GM08714 (cell line): ENCODE measurements at regions not wholly inside any gene's neighbourhood (a gene's known extent, or its start where the extent isn't known, plus 50 kb on each side); places are given as distances from the start of the nearest gene placed in this dataset.

Experiments
- H3K4me3 ChIP-seq: fragments of 200-500 bp; sonication (Bioruptor generic); 2 replicates; pipeline ENCODE4 v1.5.1; 2014; ENCODE audit warnings: mild to moderate bottlenecking, low read length, inconsistent platforms
- ZNF274 ChIP-seq: IDR thresholded peaks from 2 replicates; pipeline ENCODE4 v1.6.1; 2012; ENCODE audit warnings: mild to moderate bottlenecking, low read depth, low read length

DNA sequence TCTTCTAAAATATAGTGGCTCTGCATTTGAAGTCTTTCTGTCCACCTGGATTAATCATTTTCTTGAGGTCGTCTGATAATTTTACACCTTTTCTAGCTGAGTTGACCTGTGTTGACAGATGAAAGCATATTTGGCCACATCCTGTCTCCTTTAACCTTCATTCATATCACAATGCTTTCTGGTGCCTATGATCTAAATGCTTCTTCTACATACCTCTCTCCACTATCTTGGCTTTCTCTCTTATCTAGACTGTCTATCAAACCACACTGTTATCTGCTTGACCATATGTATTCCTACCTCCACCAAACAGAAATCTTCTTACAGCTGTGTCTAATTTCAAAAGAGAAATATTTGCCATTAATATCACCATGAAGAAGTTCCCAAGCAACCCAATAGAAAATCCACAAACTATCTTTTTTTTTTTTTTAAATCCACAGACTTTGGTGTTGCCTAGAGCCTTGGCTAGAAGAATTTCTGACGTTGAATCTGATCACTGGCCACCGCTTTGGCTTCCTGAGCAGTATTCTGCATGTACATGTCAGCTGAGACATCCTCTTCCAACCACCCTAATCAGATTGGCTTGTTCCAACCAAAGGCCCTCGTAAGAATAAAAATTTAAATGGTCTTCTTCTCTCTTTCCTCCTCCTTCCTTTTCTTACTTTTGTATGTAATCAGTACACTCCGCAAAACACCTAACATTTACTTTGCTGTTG is 66.3 kb upstream of the SP4 start:
- H3K4me3 ChIP-seq, result no peak overlapping the region
- TF ChIP-seq ZNF274, result no peak

GRCh38 chr7:21364801-21365271 is 63.0 kb upstream of the SP4 start:
- TF ChIP-seq ZNF274, result no peak
- no peak overlapping the region for H3K4me3 ChIP-seq

GRCh38 chr7:21365866-21366624 is 61.8 kb upstream of the SP4 start:
- H3K4me3 ChIP-seq, result no peak overlapping the region
- no peak for TF ChIP-seq ZNF274

- no peak overlapping the region for H3K4me3 ChIP-seq
- no peak for TF ChIP-seq ZNF274
Observed at GRCh38 chr7:21367081-21367480, 60.8 kb upstream of the SP4 start.

DNA sequence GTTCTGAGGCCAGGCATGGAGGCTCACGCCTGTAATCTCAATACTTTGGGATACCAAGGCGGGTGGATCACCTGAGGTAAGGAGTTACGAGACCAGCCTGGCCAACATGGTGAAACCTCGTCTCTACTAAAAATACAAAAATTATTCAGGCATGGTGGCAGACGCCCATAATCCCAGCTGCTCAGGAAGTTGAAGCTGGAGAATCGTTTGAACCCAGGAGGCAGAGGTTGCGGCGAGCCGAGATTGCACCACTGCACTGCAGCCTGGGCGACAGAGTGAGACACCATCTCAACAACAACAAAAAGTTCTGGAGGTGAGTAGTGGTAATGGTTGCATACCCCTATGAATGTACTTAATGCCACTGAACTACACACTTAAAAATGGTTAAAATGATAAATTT is 60.3 kb upstream of the SP4 start:
- no peak overlapping the region for H3K4me3 ChIP-seq
- no peak for TF ChIP-seq ZNF274

- H3K4me3 ChIP-seq, result no peak overlapping the region
- no peak for TF ChIP-seq ZNF274
Observed at GRCh38 chr7:21368317-21368716, 59.6 kb upstream of the SP4 start.

DNA sequence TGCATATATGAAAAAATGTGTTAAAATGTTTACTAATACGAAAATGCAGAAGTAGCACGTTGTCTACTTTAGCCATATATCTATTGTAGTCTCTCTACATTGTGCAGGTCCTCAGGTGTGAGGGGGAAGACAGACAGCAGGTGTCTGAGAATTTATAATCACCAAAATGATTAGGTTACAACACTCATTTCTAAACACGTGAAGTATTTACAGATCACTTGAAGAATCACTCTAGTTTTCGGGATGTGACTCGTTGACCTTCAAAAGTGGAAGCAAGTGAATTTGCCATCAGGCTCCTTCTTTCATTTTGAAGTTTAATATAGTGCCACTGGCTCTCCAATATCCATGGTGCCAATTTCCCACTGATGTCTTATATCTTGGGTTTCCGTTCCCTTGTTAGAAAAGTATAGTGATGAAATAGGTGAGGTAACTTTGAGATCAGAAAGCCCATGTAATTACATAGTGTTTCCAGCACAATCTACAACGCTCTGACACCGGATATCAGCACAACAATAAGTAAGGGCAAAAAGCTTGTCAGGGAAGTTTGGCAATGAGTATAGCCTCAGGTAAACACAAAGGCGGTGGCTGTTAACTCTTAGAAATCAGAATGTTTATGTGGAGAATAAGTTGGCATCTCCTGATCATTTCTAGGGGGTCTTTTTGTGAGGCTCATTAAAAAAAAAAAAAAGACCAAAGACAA is 57.5 kb upstream of the SP4 start:
- no peak overlapping the region for H3K4me3 ChIP-seq
- TF ChIP-seq ZNF274, result no peak

DNA sequence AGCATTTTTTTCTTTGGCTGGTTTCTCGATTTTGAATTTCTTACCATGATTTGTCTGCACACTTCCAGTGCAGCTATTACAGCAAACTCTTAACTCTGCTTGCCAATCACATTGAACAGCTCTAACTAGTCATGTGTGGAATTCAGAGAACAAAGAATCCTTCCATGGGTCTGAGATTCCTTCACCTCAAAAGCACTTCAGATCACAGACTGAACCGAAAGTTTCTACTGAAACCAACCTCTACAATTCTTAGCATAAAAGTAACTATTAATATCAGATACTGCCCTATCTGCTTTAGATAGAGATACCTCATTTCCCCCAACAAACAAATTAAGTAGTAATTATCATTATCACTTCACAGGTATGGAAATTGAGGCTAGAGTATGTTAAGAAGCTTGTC is 56.5 kb upstream of the SP4 start:
- H3K4me3 ChIP-seq, result no peak overlapping the region
- no peak for TF ChIP-seq ZNF274

GRCh38 chr7:21373031-21373430 is 54.9 kb upstream of the SP4 start:
- H3K4me3 ChIP-seq, result no peak overlapping the region
- TF ChIP-seq ZNF274, result no peak

- no peak for TF ChIP-seq ZNF274
- H3K4me3 ChIP-seq, result no peak overlapping the region
Observed at GRCh38 chr7:21374134-21374533, 53.7 kb upstream of the SP4 start.

DNA sequence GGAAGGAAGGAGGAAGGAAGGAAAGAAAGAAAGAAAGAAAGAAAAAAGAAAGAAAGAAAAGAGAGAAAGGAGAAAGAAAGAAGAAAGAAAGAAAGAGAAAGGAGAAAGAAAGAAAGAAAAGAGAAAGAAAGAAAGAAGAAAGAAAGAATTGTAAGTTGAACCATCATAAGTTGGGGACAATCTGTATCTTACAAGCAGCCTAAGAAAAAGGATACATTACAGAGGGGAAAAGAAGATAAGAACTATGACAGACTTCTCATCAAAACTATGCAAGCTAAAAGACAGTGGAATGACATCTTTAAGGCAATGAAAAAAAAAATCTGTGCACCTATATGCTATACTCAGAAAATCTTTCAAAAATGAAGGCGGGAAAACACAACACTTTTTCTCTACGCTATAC is 50.3 kb upstream of the SP4 start:
- H3K4me3 ChIP-seq, result no peak overlapping the region
- TF ChIP-seq ZNF274, result no peak
